ENCODE measurements at regions not wholly inside any gene's neighbourhood (a gene's known extent, or its start where the extent isn't known, plus 50 kb on each side); places are given as distances from the start of the nearest gene placed in this dataset.

DNA sequence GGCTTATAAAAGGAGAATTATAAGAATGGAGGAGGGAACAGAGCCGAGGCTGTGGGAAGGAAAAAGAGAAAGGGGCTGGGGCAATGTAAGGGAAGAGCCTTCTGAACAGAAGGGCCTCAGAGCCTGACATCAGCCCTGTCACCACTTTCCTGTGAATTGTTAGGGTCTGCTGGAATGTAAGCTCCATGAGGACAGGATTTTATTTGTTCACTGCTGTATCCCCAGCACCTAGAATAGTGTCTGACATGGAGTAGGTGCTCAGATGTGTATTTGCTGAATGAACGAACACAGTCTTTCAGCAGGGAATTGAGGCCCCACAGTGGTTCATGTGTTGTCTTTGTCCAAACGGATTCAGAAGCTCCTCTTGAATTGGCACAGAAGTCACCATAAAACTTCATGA, 251.5 kb downstream of the OPA1 start:
- WGBS: 62% methylated on average over 3 of the region's 3 CpGs
- Histone ChIP-seq H3K9me3 (no peaks in the 10 kb centered on the region), H3K4me1 (replicated peaks) (no peaks in the 10 kb centered on the region), H3K27ac (peak overlapping the region in 1 of 2 donors; percentile 77), H3K27me3 (replicated peaks; ENCODE audit: insufficient read depth) (no peaks in the 10 kb centered on the region), H3K4me3 (no peak overlapping the region), H3K36me3 (no peaks in the 10 kb centered on the region)
- intact Hi-C loops (cut with DNase I): no loop called here
- no peak for TF ChIP-seq POLR2A (IDR thresholded peaks at IDR 0.05)
- TF ChIP-seq CTCF (IDR thresholded peaks at IDR 0.05): no peak
- TF ChIP-seq POLR2AphosphoS5 (IDR thresholded peaks at IDR 0.05): no peak
- no peak for DNase-seq (ENCODE audit: low spot score)

DNA sequence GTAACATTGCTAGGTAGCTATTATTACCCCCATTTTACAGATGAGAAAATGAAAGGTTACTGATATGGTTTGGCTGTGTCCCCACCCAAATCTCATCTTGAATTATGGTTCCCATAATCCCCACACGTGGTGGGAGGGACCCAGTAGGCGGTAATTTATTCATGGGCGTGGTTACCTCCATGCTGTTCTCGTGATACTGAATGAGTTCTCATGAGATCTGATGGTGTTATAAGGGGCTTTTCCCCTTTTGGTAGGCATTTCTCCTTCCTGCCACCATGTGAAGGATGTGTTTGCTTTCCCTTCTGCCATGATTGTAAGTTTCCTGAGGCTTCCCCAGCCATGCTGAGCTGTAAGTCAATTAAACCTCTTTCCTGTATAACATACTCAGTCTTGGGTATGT, 252.1 kb downstream of the OPA1 start:
- intact Hi-C loops (cut with DNase I): no loop called here
- H3K36me3 ChIP-seq: no peaks in the 10 kb centered on the region
- no peak overlapping the region for H3K27ac ChIP-seq
- TF ChIP-seq POLR2A (IDR thresholded peaks at IDR 0.05) (no peak), CTCF (IDR thresholded peaks at IDR 0.05) (no peak), POLR2AphosphoS5 (IDR thresholded peaks at IDR 0.05) (no peak)
- H3K27me3 ChIP-seq (replicated peaks; ENCODE audit: insufficient read depth): no peaks in the 10 kb centered on the region
- no peaks in the 10 kb centered on the region for H3K9me3 ChIP-seq
- WGBS: 91% methylated on average over 4 of the region's 4 CpGs
- no peak for DNase-seq (ENCODE audit: low spot score)
- no peaks in the 10 kb centered on the region for H3K4me1 ChIP-seq (replicated peaks)
- H3K4me3 ChIP-seq: no peak overlapping the region

DNA sequence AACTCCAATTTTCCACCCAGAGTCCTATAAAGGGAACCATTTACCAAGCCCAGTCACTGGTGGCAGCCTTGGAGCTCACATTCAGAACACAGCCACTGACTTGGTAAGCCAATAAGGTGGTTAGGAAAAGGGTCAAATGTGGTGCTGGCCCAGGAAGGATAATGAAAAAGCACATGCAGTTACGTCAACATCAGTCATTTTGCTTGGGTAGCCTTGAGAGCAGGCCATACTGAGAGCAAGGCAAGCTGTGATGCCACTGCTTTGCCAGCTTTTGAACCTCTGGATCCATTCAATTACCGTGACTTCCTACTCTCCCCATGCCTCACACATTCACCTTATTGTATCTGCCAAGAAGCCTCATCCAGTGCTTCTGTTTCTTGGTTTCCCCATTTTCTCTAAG, 253.6 kb downstream of the OPA1 start:
- Histone ChIP-seq H3K36me3 (no peaks in the 10 kb centered on the region), H3K27ac (no peak overlapping the region), H3K4me1 (replicated peaks) (peaks cover 5% of the 10 kb centered on the region), H3K27me3 (replicated peaks; ENCODE audit: insufficient read depth) (no peaks in the 10 kb centered on the region), H3K4me3 (no peak overlapping the region), H3K9me3 (no peaks in the 10 kb centered on the region)
- TF ChIP-seq POLR2A (IDR thresholded peaks at IDR 0.05) (no peak), POLR2AphosphoS5 (IDR thresholded peaks at IDR 0.05) (no peak), CTCF (IDR thresholded peaks at IDR 0.05) (no peak)
- DNase-seq (ENCODE audit: low spot score): no peak
- 95% methylated on average over 2 of the region's 2 CpGs for WGBS
- intact Hi-C loops (cut with DNase I): no loop called here

DNA sequence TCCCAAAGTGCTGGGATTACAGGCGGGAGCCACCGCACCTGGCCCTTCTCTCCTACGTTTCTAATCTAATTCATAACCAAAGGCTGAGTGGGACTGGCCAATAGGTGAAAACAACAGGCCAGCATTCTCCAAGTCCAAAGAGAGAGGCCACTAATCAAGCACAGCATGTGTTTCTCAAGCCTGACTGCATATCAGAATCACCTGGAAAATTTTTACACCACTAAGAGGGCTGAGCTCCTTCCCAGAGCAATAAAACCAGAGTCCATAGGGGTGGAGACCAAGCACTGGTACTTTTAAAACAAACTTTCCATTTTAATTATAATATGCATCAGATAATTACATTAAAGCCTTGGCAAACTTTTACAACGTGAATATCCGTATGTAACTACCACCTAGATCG, 254.4 kb downstream of the OPA1 start:
- intact Hi-C loops (cut with DNase I): no loop called here
- no peaks in the 10 kb centered on the region for H3K9me3 ChIP-seq
- peaks cover 12% of the 10 kb centered on the region for H3K4me1 ChIP-seq (replicated peaks)
- WGBS: 93% methylated on average over 6 of the region's 6 CpGs
- no peak overlapping the region for H3K4me3 ChIP-seq
- H3K36me3 ChIP-seq: no peaks in the 10 kb centered on the region
- DNase-seq (ENCODE audit: low spot score): no peak
- H3K27ac ChIP-seq: no peak overlapping the region
- TF ChIP-seq POLR2AphosphoS5 (IDR thresholded peaks at IDR 0.05): no peak
- no peak for TF ChIP-seq CTCF (IDR thresholded peaks at IDR 0.05)
- no peak for TF ChIP-seq POLR2A (IDR thresholded peaks at IDR 0.05)
- no peaks in the 10 kb centered on the region for H3K27me3 ChIP-seq (replicated peaks; ENCODE audit: insufficient read depth)

GRCh38 chr3:193848547-193848946, 255.5 kb downstream of the OPA1 start:
- Histone ChIP-seq H3K9me3 (no peaks in the 10 kb centered on the region), H3K4me3 (no peak overlapping the region), H3K36me3 (no peaks in the 10 kb centered on the region), H3K27ac (no peak overlapping the region), H3K4me1 (replicated peaks) (peaks cover 12% of the 10 kb centered on the region), H3K27me3 (replicated peaks; ENCODE audit: insufficient read depth) (no peaks in the 10 kb centered on the region)
- intact Hi-C loops (cut with DNase I): no loop called here
- TF ChIP-seq CTCF (IDR thresholded peaks at IDR 0.05) (no peak), POLR2AphosphoS5 (IDR thresholded peaks at IDR 0.05) (no peak), POLR2A (IDR thresholded peaks at IDR 0.05) (no peak)
- no peak for DNase-seq (ENCODE audit: low spot score)
- WGBS: 96% methylated on average over 2 of the region's 2 CpGs

Data from prostate gland (tissue), 2 donors.